ENCODE measurements at regions not wholly inside any gene's neighbourhood (a gene's known extent, or its start where the extent isn't known, plus 50 kb on each side); places are given as distances from the start of the nearest gene placed in this dataset.

- DNase-seq: no peak
Observed at GRCh38 chr3:117201901-117202774, 492.6 kb downstream of the TUSC7 start.

GRCh38 chr3:117217355-117217754 lies 507.8 kb downstream of the TUSC7 start:
- no peak for DNase-seq

GRCh38 chr3:117217760-117218316 lies 508.3 kb downstream of the TUSC7 start:
- DNase-seq: no peak

GRCh38 chr3:117218641-117219048 lies 509.1 kb downstream of the TUSC7 start:
- DNase-seq: no peak

GRCh38 chr3:117219296-117219695 lies 509.7 kb downstream of the TUSC7 start:
- DNase-seq: no peak

- no peak for DNase-seq
Observed at GRCh38 chr3:117226932-117227331, 517.4 kb downstream of the TUSC7 start.

GRCh38 chr3:117228466-117228865 lies 518.9 kb downstream of the TUSC7 start:
- DNase-seq: no peak

GRCh38 chr3:117230924-117231323 lies 521.3 kb downstream of the TUSC7 start:
- DNase-seq: no peak

GRCh38 chr3:117234331-117234730 lies 524.8 kb downstream of the TUSC7 start:
- DNase-seq: no peak

- DNase-seq: no peak
Observed at GRCh38 chr3:117235304-117235703, 525.7 kb downstream of the TUSC7 start.

GRCh38 chr3:117238806-117239205 lies 529.2 kb downstream of the TUSC7 start:
- DNase-seq: no peak

- DNase-seq: no peak
Observed at GRCh38 chr3:117243657-117244056, 534.1 kb downstream of the TUSC7 start.

- DNase-seq: no peak
Observed at GRCh38 chr3:117246771-117247555, 537.4 kb downstream of the TUSC7 start.

- no peak for DNase-seq
Observed at GRCh38 chr3:117248153-117248552, 538.6 kb downstream of the TUSC7 start.

- DNase-seq: no peak
Observed at GRCh38 chr3:117252208-117252607, 542.6 kb downstream of the TUSC7 start.

- no peak for DNase-seq
Observed at GRCh38 chr3:117252651-117253050, 543.1 kb downstream of the TUSC7 start.

GRCh38 chr3:117253636-117254035 lies 544.1 kb downstream of the TUSC7 start:
- DNase-seq: no peak

- DNase-seq: no peak
Observed at GRCh38 chr3:117254985-117255384, 545.4 kb downstream of the TUSC7 start.

GRCh38 chr3:117255736-117256135 lies 546.2 kb downstream of the TUSC7 start:
- DNase-seq: no peak

GRCh38 chr3:117261983-117262421 lies 552.4 kb downstream of the TUSC7 start:
- no peak for DNase-seq

GRCh38 chr3:117263270-117263669 lies 553.7 kb downstream of the TUSC7 start:
- no peak for DNase-seq

GRCh38 chr3:117263745-117264144 lies 554.2 kb downstream of the TUSC7 start:
- no peak for DNase-seq

- DNase-seq: no peak
Observed at GRCh38 chr3:117264204-117264994, 554.8 kb downstream of the TUSC7 start.
